NCI-H2081 (cell line): ENCODE measurements at regions not wholly inside any gene's neighbourhood (a gene's known extent, or its start where the extent isn't known, plus 50 kb on each side); places are given as distances from the start of the nearest gene placed in this dataset.

ENCODE experiments used
- DNase-seq, 2 experiments: peaks; one replicate each; lab custom pipeline; 2025; lab: John Stamatoyannopoulos, UW

- DNase-seq = no peak
Observed at GRCh38 chr4:176011529-176011928, 54.1 kb upstream of the WDR17 start.

DNA sequence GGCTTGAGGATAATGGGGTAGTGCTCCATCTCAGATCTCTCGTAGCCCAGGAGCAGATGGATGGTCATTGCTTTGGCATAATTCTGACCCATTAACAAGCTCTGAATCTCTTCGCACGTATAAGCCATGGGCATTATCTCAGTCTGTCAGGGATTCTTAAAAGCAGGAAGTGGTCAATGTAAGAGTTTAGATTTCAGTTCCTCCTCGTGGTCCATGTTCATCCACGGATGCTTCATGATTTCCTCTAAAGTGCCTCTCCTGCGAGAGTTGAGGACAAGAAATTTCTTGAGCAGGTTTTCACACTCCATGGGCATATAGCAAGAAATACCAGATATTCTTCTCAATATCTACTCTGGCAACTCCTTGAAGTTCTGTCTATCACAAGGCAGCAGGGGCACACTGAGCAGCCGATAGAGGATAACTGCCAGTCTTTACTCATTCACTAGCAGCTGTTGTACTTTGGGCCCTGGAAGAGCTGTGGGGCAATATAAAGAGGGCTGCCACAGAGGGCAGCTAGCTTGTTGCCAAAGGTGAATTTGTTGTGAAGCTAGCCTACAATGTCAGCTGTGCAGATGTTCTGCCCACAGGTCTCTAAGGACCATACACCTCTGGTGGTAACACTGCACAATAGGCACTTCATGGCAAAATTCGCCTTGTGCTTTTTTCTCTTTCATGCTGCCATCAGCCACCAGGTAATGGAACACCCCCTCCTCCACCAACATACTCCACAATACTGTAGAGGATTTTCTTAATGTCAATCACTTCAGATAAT is 52.0 kb upstream of the WDR17 start:
- no peak for DNase-seq

DNA sequence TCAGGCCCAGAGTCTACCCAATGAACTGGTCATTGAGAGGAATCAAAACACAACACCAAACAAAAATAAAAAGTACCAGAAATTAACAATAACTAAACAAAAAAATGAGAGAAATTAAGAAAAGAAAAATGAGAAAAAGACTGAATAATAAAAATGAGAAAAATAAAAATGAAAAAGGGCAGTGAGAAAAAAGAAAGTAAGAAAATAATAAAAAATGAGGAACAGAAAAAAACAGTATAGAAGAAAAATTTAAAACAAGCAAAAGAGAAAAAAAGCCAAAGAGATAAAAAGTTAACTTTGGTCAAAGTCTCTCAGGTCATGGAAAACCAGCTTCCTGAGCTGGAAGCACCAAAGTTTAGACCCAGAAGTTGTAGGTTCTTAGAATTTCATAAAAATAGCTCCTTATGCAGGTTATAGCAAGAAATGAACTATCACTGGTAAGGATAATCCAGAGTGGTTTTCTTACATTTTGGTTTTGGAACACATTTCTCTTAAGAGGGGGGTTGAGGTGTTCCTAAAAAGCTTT is 51.0 kb upstream of the WDR17 start:
- no peak for DNase-seq
